ENCODE measurements at regions not wholly inside any gene's neighbourhood (a gene's known extent, or its start where the extent isn't known, plus 50 kb on each side); places are given as distances from the start of the nearest gene placed in this dataset.

GRCh38 chr7:152986376-152986775 lies 226.8 kb downstream of the ACTR3B start:
- dilution Hi-C loops (cut with HindIII; ENCODE audit: low sequenced_read_pairs, unreplicated experiment), result no loop called here
- Histone ChIP-seq H2BK120ac (ENCODE audit: low read depth, low read length) (no peak overlapping the region), H3K18ac (ENCODE audit: low read depth, low read length) (no peak overlapping the region), H3K27ac (ENCODE audit: insufficient read depth, low read length) (no peak overlapping the region), H3K23ac (ENCODE audit: low read depth, low read length) (no peak overlapping the region), H4K20me1 (ENCODE audit: insufficient read depth, low read length) (no peaks in the 10 kb centered on the region), H3K27me3 (ENCODE audit: control insufficient read depth, insufficient read depth, low read length) (no peaks in the 10 kb centered on the region), H4K5ac (ENCODE audit: low read depth, low read length) (no peak overlapping the region), H2AFZ (replicated peaks; ENCODE audit: low read length, poor library complexity) (no peak overlapping the region), H3K4me2 (ENCODE audit: low read depth, low read length) (no peak overlapping the region), H2BK15ac (ENCODE audit: low read depth, low read length) (no peak overlapping the region), H3K56ac (ENCODE audit: extremely low read depth, insufficient read depth, low read length) (no peak overlapping the region), H3K36me3 (ENCODE audit: control insufficient read depth, insufficient read depth, low read length) (no peaks in the 10 kb centered on the region), H2AK9ac (replicated peaks; ENCODE audit: low read depth, low read length, poor library complexity) (no peak overlapping the region), H3K4me3 (ENCODE audit: insufficient read depth, low read depth, low read length) (no peak overlapping the region), H3K79me1 (ENCODE audit: low read depth in 1 of 2, low read length in 2 of 2) (no peaks in the 10 kb centered on the region), H3K4ac (ENCODE audit: low read depth, low read length) (no peak overlapping the region), H2BK20ac (ENCODE audit: low read depth, low read length) (no peak overlapping the region), H3K9ac (ENCODE audit: low read depth, low read length) (no peak overlapping the region), H3K4me1 (ENCODE audit: control insufficient read depth, insufficient read depth, low read length) (peaks cover 2% of the 10 kb centered on the region; the same call in 1 of the 2 replicates), H4K91ac (ENCODE audit: insufficient read depth, low read depth, low read length) (no peak overlapping the region), H4K8ac (ENCODE audit: low read depth in 2 of 2, low read length in 2 of 2) (no peak overlapping the region), H2AK5ac (ENCODE audit: low read depth, low read length) (no peak overlapping the region), H3K14ac (replicated peaks; ENCODE audit: low read depth, low read length) (no peak overlapping the region), H3K9me3 (ENCODE audit: control insufficient read depth, insufficient read depth, low read length) (peaks cover 4% of the 10 kb centered on the region), H3K9me1 (ENCODE audit: insufficient read depth, low read length) (no peaks in the 10 kb centered on the region), H2BK5ac (ENCODE audit: low read depth, low read length, poor library complexity, severe bottlenecking) (no peak overlapping the region)
- ATAC-seq (ENCODE audit: low read depth), result no peak
- no peak for DNase-seq
- no peak for TF ChIP-seq RAD21 (IDR thresholded peaks at IDR 0.05; ENCODE audit: low read length)
- TF ChIP-seq, protein P1, sequence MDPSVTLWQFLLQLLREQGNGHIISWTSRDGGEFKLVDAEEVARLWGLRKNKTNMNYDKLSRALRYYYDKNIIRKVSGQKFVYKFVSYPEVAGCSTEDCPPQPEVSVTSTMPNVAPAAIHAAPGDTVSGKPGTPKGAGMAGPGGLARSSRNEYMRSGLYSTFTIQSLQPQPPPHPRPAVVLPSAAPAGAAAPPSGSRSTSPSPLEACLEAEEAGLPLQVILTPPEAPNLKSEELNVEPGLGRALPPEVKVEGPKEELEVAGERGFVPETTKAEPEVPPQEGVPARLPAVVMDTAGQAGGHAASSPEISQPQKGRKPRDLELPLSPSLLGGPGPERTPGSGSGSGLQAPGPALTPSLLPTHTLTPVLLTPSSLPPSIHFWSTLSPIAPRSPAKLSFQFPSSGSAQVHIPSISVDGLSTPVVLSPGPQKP (IDR thresholded peaks at IDR 0.05; ENCODE audit: borderline replicate concordance, low read depth, low read length), result no peak
- TF ChIP-seq SMC3 (IDR thresholded peaks at IDR 0.05; ENCODE audit: low read depth, low read length), result no peak
- no peak for TF ChIP-seq FOS (IDR thresholded peaks at IDR 0.05; ENCODE audit: low read depth, low read length)
- TF ChIP-seq MAFK (IDR thresholded peaks at IDR 0.05; ENCODE audit: low read depth, low read length), result no peak
- no peak for TF ChIP-seq NFE2L2 (IDR thresholded peaks at IDR 0.05; ENCODE audit: low read depth, low read length)
- TF ChIP-seq MAZ (IDR thresholded peaks at IDR 0.05; ENCODE audit: borderline replicate concordance, low read depth, low read length), result no peak
- no peak for TF ChIP-seq CEBPB (IDR thresholded peaks at IDR 0.05; ENCODE audit: low read depth, low read length)
- TF ChIP-seq RCOR1 (IDR thresholded peaks at IDR 0.05; ENCODE audit: insufficient replicate concordance, low read length), result no peak
- no peak for TF ChIP-seq POLR2A (IDR thresholded peaks at IDR 0.05; ENCODE audit: low read depth, low read length)
- TF ChIP-seq BHLHE40 (IDR thresholded peaks at IDR 0.05; ENCODE audit: low read depth, low read length), result no peak
- no peak for TF ChIP-seq CTCF (conservative IDR thresholded peaks at IDR 0.05; ENCODE audit: low read depth, low read length)
- TF ChIP-seq MXI1 (IDR thresholded peaks at IDR 0.05; ENCODE audit: borderline replicate concordance, low read depth, low read length), result no peak
- TF ChIP-seq, protein P2, sequence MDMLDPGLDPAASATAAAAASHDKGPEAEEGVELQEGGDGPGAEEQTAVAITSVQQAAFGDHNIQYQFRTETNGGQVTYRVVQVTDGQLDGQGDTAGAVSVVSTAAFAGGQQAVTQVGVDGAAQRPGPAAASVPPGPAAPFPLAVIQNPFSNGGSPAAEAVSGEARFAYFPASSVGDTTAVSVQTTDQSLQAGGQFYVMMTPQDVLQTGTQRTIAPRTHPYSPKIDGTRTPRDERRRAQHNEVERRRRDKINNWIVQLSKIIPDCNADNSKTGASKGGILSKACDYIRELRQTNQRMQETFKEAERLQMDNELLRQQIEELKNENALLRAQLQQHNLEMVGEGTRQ (IDR thresholded peaks at IDR 0.05; ENCODE audit: low read depth, low read length), result no peak
- TF ChIP-seq CHD1 (IDR thresholded peaks at IDR 0.05; ENCODE audit: low read depth, low read length), result no peak
- intact Hi-C loops (cut with micrococcal nuclease), result no loop called here
- CTCF ChIA-PET, result no interaction called here
- in situ Hi-C loops (cut with MboI; ENCODE audit: low sequenced_read_pairs), result no loop called here
- POLR2A ChIA-PET (ENCODE audit: unreplicated experiment), result no interaction called here
- WGBS, 2 experiments (ENCODE audit: extremely low coverage in 2 of 2, insufficient read length in 1 of 2), result 50% methylated on average over 1 of the region's 4 CpGs; no CpG with 5 or more reads in 1 of the 2 experiments
- BruUV-seq (replicated peaks), result no TSS peak
